Hepatocyte (in vitro differentiated cells): ENCODE measurements at regions not wholly inside any gene's neighbourhood (a gene's known extent, or its start where the extent isn't known, plus 50 kb on each side); places are given as distances from the start of the nearest gene placed in this dataset.

Experiments
- DNase-seq: peaks from one replicate; pipeline ENCODE4 v3.0.0-alpha.2; 2016; ENCODE audit warnings: low spot score
- H2AFZ ChIP-seq: fragments of 200-600 bp; sonication (generic); 2 replicates; pipeline ENCODE4 v1.6.0; 2016; ENCODE audit warnings: antibody characterized with exemption, mild to moderate bottlenecking
- H3K27ac ChIP-seq: fragments of 200-600 bp; sonication (generic); 2 replicates; pipeline ENCODE4 v1.5.1; 2016; ENCODE audit warnings: mild to moderate bottlenecking
- H3K27me3 ChIP-seq: fragments of 200-600 bp; sonication (generic); 2 replicates; pipeline ENCODE4 v1.6.1; 2016
- H3K36me3 ChIP-seq: fragments of 200-600 bp; sonication (generic); replicated peaks from 2 replicates; pipeline ENCODE4 v1.5.1; 2016; ENCODE audit warnings: low read depth; ENCODE audit not compliant: insufficient read depth
- H3K4me1 ChIP-seq: fragments of 200-600 bp; sonication (generic); 2 replicates; pipeline ENCODE4 v1.5.1; 2016; ENCODE audit warnings: mild to moderate bottlenecking, moderate library complexity; ENCODE audit not compliant: insufficient read depth
- H3K4me2 ChIP-seq: fragments of 200-600 bp; sonication (generic); 2 replicates; pipeline ENCODE4 v1.6.0; 2016
- H3K4me3 ChIP-seq: fragments of 200-600 bp; sonication (generic); 2 replicates; pipeline ENCODE4 v1.5.1; 2016; ENCODE audit warnings: mild to moderate bottlenecking
- H3K79me2 ChIP-seq: fragments of 200-600 bp; sonication (generic); 2 replicates; pipeline ENCODE4 v1.6.0; 2017; ENCODE audit warnings: mild to moderate bottlenecking
- H3K9me2 ChIP-seq: fragments of 200-600 bp; sonication (generic); replicated peaks from 2 replicates; pipeline ENCODE4 v1.6.0; 2017; ENCODE audit warnings: mild to moderate bottlenecking; ENCODE audit not compliant: insufficient read depth
- H3K9me3 ChIP-seq: fragments of 200-600 bp; sonication (generic); 2 replicates; pipeline ENCODE4 v1.5.1; 2016; ENCODE audit warnings: low read depth, mild to moderate bottlenecking
- H4K20me1 ChIP-seq: fragments of 200-600 bp; sonication (generic); 2 replicates; pipeline ENCODE4 v1.6.0; 2016; ENCODE audit warnings: mild to moderate bottlenecking; ENCODE audit not compliant: insufficient read depth, poor library complexity, severe bottlenecking
- EZH2 ChIP-seq: fragments of 200-600 bp; sonication (generic); IDR thresholded peaks from 2 replicates; pipeline ENCODE4 v1.6.1; 2016; ENCODE audit warnings: antibody characterized with exemption, mild to moderate bottlenecking, borderline replicate concordance
- EZH2phosphoT487 ChIP-seq: fragments of 200-600 bp; sonication (generic); IDR thresholded peaks from one replicate; pipeline ENCODE4 v1.6.1; 2018; ENCODE audit warnings: antibody characterized with exemption, mild to moderate bottlenecking, low read depth, moderate library complexity; ENCODE audit not compliant: unreplicated experiment, severe bottlenecking
- whole genome bisulfite sequencing: methylation state at CpG from one replicate; pipeline ENCODE4 v1.1.6; 2016; ENCODE audit warnings: low lambda C conversion rate; ENCODE audit errors: missing lambda C conversion rate; 5-methylcytosine and 5-hydroxymethylcytosine counted together
- TF ChIP-seq, protein P1 (sequence below): fragments of 200-600 bp; sonication (generic); IDR thresholded peaks from 2 replicates; pipeline ENCODE4 v1.5.1; 2016; ENCODE audit warnings: antibody characterized with exemption, mild to moderate bottlenecking; ENCODE audit not compliant: poor library complexity

DNA sequence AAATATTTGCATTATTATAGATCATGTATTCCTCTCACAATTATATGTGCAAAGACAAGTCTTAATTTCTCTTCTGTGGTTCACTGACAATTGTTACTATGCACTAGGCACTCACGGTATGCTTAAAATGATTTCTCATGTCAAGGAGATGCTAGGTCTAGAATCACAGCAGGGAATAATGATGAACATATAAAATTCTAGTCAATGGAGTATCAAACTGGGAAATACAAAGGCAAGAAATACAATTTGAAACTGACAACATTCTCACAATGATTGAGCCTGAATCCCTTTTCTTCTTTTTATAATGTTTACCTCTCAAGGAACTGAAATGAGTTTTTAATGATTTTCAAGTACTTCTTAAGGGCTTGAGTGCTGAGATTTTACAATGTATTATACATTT lies 302.3 kb upstream of the GRAMD2B start:
- H3K9me3 ChIP-seq = no peaks in the 10 kb centered on the region
- no peak overlapping the region for H3K27ac ChIP-seq
- no peaks in the 10 kb centered on the region for H3K36me3 ChIP-seq
- H3K9me2 ChIP-seq = no peaks in the 10 kb centered on the region
- H3K4me3 ChIP-seq = no peak overlapping the region
- H3K27me3 ChIP-seq = no peaks in the 10 kb centered on the region
- no peaks in the 10 kb centered on the region for H4K20me1 ChIP-seq
- H2AFZ ChIP-seq = no peak overlapping the region
- H3K4me2 ChIP-seq = no peak overlapping the region
- 89% methylated on average over 1 of the region's 1 CpG for WGBS
- no peaks in the 10 kb centered on the region for H3K4me1 ChIP-seq
- TF ChIP-seq EZH2 = no peak
- no peak for TF ChIP-seq EZH2phosphoT487
- TF ChIP-seq, protein P1, sequence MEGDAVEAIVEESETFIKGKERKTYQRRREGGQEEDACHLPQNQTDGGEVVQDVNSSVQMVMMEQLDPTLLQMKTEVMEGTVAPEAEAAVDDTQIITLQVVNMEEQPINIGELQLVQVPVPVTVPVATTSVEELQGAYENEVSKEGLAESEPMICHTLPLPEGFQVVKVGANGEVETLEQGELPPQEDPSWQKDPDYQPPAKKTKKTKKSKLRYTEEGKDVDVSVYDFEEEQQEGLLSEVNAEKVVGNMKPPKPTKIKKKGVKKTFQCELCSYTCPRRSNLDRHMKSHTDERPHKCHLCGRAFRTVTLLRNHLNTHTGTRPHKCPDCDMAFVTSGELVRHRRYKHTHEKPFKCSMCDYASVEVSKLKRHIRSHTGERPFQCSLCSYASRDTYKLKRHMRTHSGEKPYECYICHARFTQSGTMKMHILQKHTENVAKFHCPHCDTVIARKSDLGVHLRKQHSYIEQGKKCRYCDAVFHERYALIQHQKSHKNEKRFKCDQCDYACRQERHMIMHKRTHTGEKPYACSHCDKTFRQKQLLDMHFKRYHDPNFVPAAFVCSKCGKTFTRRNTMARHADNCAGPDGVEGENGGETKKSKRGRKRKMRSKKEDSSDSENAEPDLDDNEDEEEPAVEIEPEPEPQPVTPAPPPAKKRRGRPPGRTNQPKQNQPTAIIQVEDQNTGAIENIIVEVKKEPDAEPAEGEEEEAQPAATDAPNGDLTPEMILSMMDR = no peak
- no peak for DNase-seq
- no peaks in the 10 kb centered on the region for H3K79me2 ChIP-seq

DNA sequence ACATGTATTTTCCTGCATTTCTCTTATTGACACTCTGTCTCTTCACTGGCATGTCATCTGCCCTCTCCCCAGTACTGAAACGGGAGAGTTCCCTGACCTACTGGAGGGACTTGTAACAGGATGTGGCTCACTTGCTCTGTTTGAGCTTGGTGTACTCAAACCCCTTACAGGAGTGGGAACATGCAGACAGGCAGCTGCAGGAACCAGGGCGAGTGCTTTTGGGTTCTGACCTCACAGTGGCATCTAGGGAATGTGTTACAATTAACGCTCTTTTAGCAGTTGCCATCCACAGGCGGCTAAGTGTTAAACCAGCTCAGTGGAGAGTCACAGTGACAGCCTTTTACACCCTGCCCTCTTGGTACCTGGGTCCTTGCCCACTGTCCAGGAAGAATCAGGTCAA lies 300.3 kb upstream of the GRAMD2B start:
- Histone ChIP-seq H3K4me3 (no peak overlapping the region), H3K9me3 (no peaks in the 10 kb centered on the region), H3K9me2 (no peaks in the 10 kb centered on the region), H3K4me1 (no peaks in the 10 kb centered on the region), H3K36me3 (no peaks in the 10 kb centered on the region), H3K27me3 (no peaks in the 10 kb centered on the region), H2AFZ (no peak overlapping the region), H3K79me2 (no peaks in the 10 kb centered on the region), H3K4me2 (no peak overlapping the region), H4K20me1 (no peaks in the 10 kb centered on the region), H3K27ac (no peak overlapping the region)
- 57% methylated on average over 4 of the region's 4 CpGs for WGBS
- DNase-seq = no peak
- TF ChIP-seq, protein P1 = no peak
- TF ChIP-seq EZH2phosphoT487 (no peak), EZH2 (no peak)

DNA sequence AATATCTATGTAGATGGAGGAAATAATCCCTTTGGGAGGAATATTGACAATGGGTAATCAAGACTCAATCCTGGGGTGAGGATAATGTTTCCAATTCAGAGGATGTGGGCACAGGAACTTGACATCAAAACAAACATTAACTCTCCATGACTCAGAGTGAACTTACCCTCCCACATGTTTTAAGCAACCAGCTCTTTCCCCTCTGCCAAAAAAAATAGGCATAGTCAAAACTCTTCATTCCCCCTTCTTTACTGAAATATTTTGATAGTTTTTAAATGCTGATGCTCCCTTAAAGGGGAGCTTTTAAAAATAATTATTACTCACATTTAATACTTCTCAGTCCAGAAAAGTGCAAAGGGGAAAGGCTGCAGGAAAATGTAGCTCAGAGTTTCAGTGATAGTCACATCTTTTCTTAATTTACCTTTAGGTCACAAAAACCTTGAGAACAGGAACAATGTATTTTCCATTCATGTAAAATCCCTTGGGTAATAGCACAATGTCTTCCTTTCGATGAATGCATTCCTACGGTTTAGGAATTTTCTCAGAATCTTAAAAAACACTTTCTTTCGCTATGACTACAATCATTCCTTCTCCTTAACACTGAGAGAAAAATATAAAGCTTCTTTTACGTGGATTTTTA lies 298.4 kb upstream of the GRAMD2B start:
- Histone ChIP-seq H3K79me2 (no peaks in the 10 kb centered on the region), H2AFZ (no peak overlapping the region), H3K4me1 (no peaks in the 10 kb centered on the region), H3K4me3 (no peak overlapping the region), H3K9me2 (no peaks in the 10 kb centered on the region), H3K27me3 (no peaks in the 10 kb centered on the region), H3K4me2 (no peak overlapping the region), H4K20me1 (no peaks in the 10 kb centered on the region), H3K36me3 (no peaks in the 10 kb centered on the region), H3K27ac (no peak overlapping the region), H3K9me3 (no peaks in the 10 kb centered on the region)
- no peak for TF ChIP-seq EZH2
- TF ChIP-seq EZH2phosphoT487 = no peak
- TF ChIP-seq, protein P1 = no peak
- no peak for DNase-seq
- 80% methylated on average over 4 of the region's 4 CpGs for WGBS

DNA sequence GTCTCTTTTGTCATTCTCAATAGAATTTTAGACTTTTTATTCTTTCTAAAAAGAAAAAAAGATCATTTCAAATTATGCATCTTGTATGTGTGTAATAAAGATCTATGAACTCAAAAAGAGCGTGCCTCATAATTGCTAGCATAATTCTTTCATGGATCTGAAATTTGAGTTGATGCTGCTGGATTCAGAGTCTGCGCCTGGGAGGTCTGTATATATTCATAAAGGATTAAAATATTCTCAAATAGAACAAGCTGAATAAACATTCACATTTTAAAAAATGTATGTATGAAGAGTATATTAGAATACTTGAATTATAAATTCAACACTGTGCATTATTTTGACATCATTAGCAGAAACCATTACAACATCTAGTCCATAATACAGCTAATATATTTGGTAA lies 297.8 kb upstream of the GRAMD2B start:
- H3K4me2 ChIP-seq = no peak overlapping the region
- no peak overlapping the region for H3K27ac ChIP-seq
- no peak for DNase-seq
- H3K9me3 ChIP-seq = no peaks in the 10 kb centered on the region
- H3K36me3 ChIP-seq = no peaks in the 10 kb centered on the region
- no peaks in the 10 kb centered on the region for H3K27me3 ChIP-seq
- no peaks in the 10 kb centered on the region for H3K4me1 ChIP-seq
- WGBS = 78% methylated on average over 2 of the region's 2 CpGs
- H3K4me3 ChIP-seq = no peak overlapping the region
- no peak overlapping the region for H2AFZ ChIP-seq
- TF ChIP-seq, protein P1 = no peak
- no peak for TF ChIP-seq EZH2phosphoT487
- H4K20me1 ChIP-seq = no peaks in the 10 kb centered on the region
- no peaks in the 10 kb centered on the region for H3K9me2 ChIP-seq
- no peaks in the 10 kb centered on the region for H3K79me2 ChIP-seq
